ENCODE measurements at regions not wholly inside any gene's neighbourhood (a gene's known extent, or its start where the extent isn't known, plus 50 kb on each side); places are given as distances from the start of the nearest gene placed in this dataset.
"Not testable (repeated sequence)": the region's sequence is repeated elsewhere in the genome, so short reads cannot be mapped to it uniquely, and the experiment has no call there.

GRCh38 chr3:81989274-81989673 is 227.8 kb upstream of the GBE1 start:
- Histone ChIP-seq H3K27ac (no peak overlapping the region), H3K9ac (ENCODE audit: insufficient read length) (no peak overlapping the region), H3K4me3 (no peak overlapping the region), H3K9me3 (ENCODE audit: low read depth, low read length) (no peaks in the 10 kb centered on the region), H3K36me3 (ENCODE audit: insufficient read depth, low read length) (no peaks in the 10 kb centered on the region)
- no peak for TF ChIP-seq POLR2AphosphoS5 (IDR thresholded peaks at IDR 0.05; ENCODE audit: borderline replicate concordance, low read depth, low read length)
- no peak for TF ChIP-seq FOXP2 (optimal IDR thresholded peaks at IDR 0.05; ENCODE audit: control extremely low read depth, extremely low read length, insufficient read depth)
- no peak for TF ChIP-seq EZH2 (IDR thresholded peaks at IDR 0.05)
- no peak for DNase-seq (ENCODE audit: low read depth, low spot score)

GRCh38 chr3:81987412-81987811 is 226.0 kb upstream of the GBE1 start:
- DNase-seq (ENCODE audit: low read depth, low spot score); H3K4me3 ChIP-seq; H3K9me3 ChIP-seq (ENCODE audit: low read depth, low read length); H3K9ac ChIP-seq (ENCODE audit: insufficient read length); H3K36me3 ChIP-seq (ENCODE audit: insufficient read depth, low read length); H3K27ac ChIP-seq: not testable (repeated sequence)

- no peak overlapping the region for H3K27ac ChIP-seq
- no peaks in the 10 kb centered on the region for H3K9me3 ChIP-seq (ENCODE audit: low read depth, low read length)
- TF ChIP-seq POLR2AphosphoS5 (IDR thresholded peaks at IDR 0.05; ENCODE audit: borderline replicate concordance, low read depth, low read length) = no peak
- no peak for TF ChIP-seq EZH2 (IDR thresholded peaks at IDR 0.05)
- TF ChIP-seq FOXP2 (optimal IDR thresholded peaks at IDR 0.05; ENCODE audit: control extremely low read depth, extremely low read length, insufficient read depth) = no peak
- H3K9ac ChIP-seq (ENCODE audit: insufficient read length) = no peak overlapping the region
- H3K36me3 ChIP-seq (ENCODE audit: insufficient read depth, low read length) = no peaks in the 10 kb centered on the region
- DNase-seq (ENCODE audit: low read depth, low spot score) = no peak
- no peak overlapping the region for H3K4me3 ChIP-seq
These were observed 224.7 kb upstream of the GBE1 start for GRCh38 chr3:81985996-81986723.

GRCh38 chr3:81983382-81983781 is 221.9 kb upstream of the GBE1 start:
- TF ChIP-seq FOXP2 (optimal IDR thresholded peaks at IDR 0.05; ENCODE audit: control extremely low read depth, extremely low read length, insufficient read depth) (no peak), POLR2AphosphoS5 (IDR thresholded peaks at IDR 0.05; ENCODE audit: borderline replicate concordance, low read depth, low read length) (no peak), EZH2 (IDR thresholded peaks at IDR 0.05) (no peak)

GRCh38 chr3:81980596-81981494 is 219.4 kb upstream of the GBE1 start:
- Histone ChIP-seq H3K4me3 (no peak overlapping the region), H3K9me3 (ENCODE audit: low read depth, low read length) (no peaks in the 10 kb centered on the region), H3K36me3 (ENCODE audit: insufficient read depth, low read length) (no peaks in the 10 kb centered on the region), H3K27ac (no peak overlapping the region), H3K9ac (ENCODE audit: insufficient read length) (no peak overlapping the region)
- no peak for DNase-seq (ENCODE audit: low read depth, low spot score)
- TF ChIP-seq EZH2 (IDR thresholded peaks at IDR 0.05) (no peak), POLR2AphosphoS5 (IDR thresholded peaks at IDR 0.05; ENCODE audit: borderline replicate concordance, low read depth, low read length) (no peak), FOXP2 (optimal IDR thresholded peaks at IDR 0.05; ENCODE audit: control extremely low read depth, extremely low read length, insufficient read depth) (no peak)

More at GRCh38 chr3:81983382-81983781, 221.9 kb upstream of the GBE1 start:
- H3K9ac ChIP-seq (ENCODE audit: insufficient read length) = no peak overlapping the region
- no peak overlapping the region for H3K4me3 ChIP-seq
- H3K36me3 ChIP-seq (ENCODE audit: insufficient read depth, low read length) = no peaks in the 10 kb centered on the region
- no peak overlapping the region for H3K27ac ChIP-seq
- H3K9me3 ChIP-seq (ENCODE audit: low read depth, low read length) = no peaks in the 10 kb centered on the region
- no peak for DNase-seq (ENCODE audit: low read depth, low spot score)

- H3K27ac ChIP-seq = no peak overlapping the region
- no peaks in the 10 kb centered on the region for H3K36me3 ChIP-seq (ENCODE audit: insufficient read depth, low read length)
- no peak for DNase-seq (ENCODE audit: low read depth, low spot score)
- no peak for TF ChIP-seq EZH2 (IDR thresholded peaks at IDR 0.05)
- TF ChIP-seq FOXP2 (optimal IDR thresholded peaks at IDR 0.05; ENCODE audit: control extremely low read depth, extremely low read length, insufficient read depth) = no peak
- TF ChIP-seq POLR2AphosphoS5 (IDR thresholded peaks at IDR 0.05; ENCODE audit: borderline replicate concordance, low read depth, low read length) = no peak
- H3K9me3 ChIP-seq (ENCODE audit: low read depth, low read length) = no peaks in the 10 kb centered on the region
- H3K4me3 ChIP-seq = no peak overlapping the region
- no peak overlapping the region for H3K9ac ChIP-seq (ENCODE audit: insufficient read length)
These were observed 213.3 kb upstream of the GBE1 start for GRCh38 chr3:81974751-81975150.

- Histone ChIP-seq H3K4me3 (no peak overlapping the region), H3K9ac (ENCODE audit: insufficient read length) (no peak overlapping the region), H3K9me3 (ENCODE audit: low read depth, low read length) (no peaks in the 10 kb centered on the region), H3K36me3 (ENCODE audit: insufficient read depth, low read length) (no peaks in the 10 kb centered on the region), H3K27ac (no peak overlapping the region)
- TF ChIP-seq POLR2AphosphoS5 (IDR thresholded peaks at IDR 0.05; ENCODE audit: borderline replicate concordance, low read depth, low read length) (no peak), FOXP2 (optimal IDR thresholded peaks at IDR 0.05; ENCODE audit: control extremely low read depth, extremely low read length, insufficient read depth) (no peak), EZH2 (IDR thresholded peaks at IDR 0.05) (no peak)
- no peak for DNase-seq (ENCODE audit: low read depth, low spot score)
These were observed 207.2 kb upstream of the GBE1 start for GRCh38 chr3:81968658-81969057.

- DNase-seq (ENCODE audit: low read depth, low spot score) = no peak
- Histone ChIP-seq H3K27ac (no peak overlapping the region), H3K4me3 (no peak overlapping the region), H3K9me3 (ENCODE audit: low read depth, low read length) (no peaks in the 10 kb centered on the region), H3K36me3 (ENCODE audit: insufficient read depth, low read length) (no peaks in the 10 kb centered on the region), H3K9ac (ENCODE audit: insufficient read length) (no peak overlapping the region)
- no peak for TF ChIP-seq FOXP2 (optimal IDR thresholded peaks at IDR 0.05; ENCODE audit: control extremely low read depth, extremely low read length, insufficient read depth)
These were observed 205.9 kb upstream of the GBE1 start for GRCh38 chr3:81967393-81967792.

All from SK-N-MC (cell line).